H9 (cell line): ENCODE measurements at regions not wholly inside any gene's neighbourhood (a gene's known extent, or its start where the extent isn't known, plus 50 kb on each side); places are given as distances from the start of the nearest gene placed in this dataset.

ENCODE experiments used
- DNase-seq: peaks from one replicate; pipeline ENCODE4 v3.0.0-alpha.2; 2017
- H2AFZ ChIP-seq: one replicate; pipeline ENCODE4 v1.6.1; 2013; ENCODE audit warnings: mild to moderate bottlenecking, low read length, control low read depth, moderate library complexity
- H2AK5ac ChIP-seq: 2 replicates; pipeline ENCODE4 v1.6.1; 2013; ENCODE audit warnings: low read length, control low read depth, mixed read lengths; ENCODE audit not compliant: insufficient read length
- H2BK120ac ChIP-seq: one replicate; pipeline ENCODE4 v1.6.1; 2013; ENCODE audit warnings: low read depth, mild to moderate bottlenecking, low read length, control low read depth, inconsistent platforms; ENCODE audit not compliant: poor library complexity, severe bottlenecking
- H2BK12ac ChIP-seq: 2 replicates; pipeline ENCODE4 v1.6.1; 2013; ENCODE audit warnings: low read length, control low read depth, mixed read lengths, low read depth; ENCODE audit not compliant: insufficient read length
- H2BK15ac ChIP-seq: 2 replicates; pipeline ENCODE4 v1.6.1; 2013; ENCODE audit warnings: low read depth, low read length, control low read depth
- H2BK20ac ChIP-seq: one replicate; pipeline ENCODE4 v1.6.1; 2013; ENCODE audit warnings: low read depth, mild to moderate bottlenecking, low read length, control low read depth, inconsistent platforms; ENCODE audit not compliant: poor library complexity, severe bottlenecking
- H2BK5ac ChIP-seq: 2 replicates; pipeline ENCODE4 v1.6.1; 2013; ENCODE audit warnings: low read length, control low read depth, mixed read lengths; ENCODE audit not compliant: insufficient read length
- H3K14ac ChIP-seq: 2 replicates; pipeline ENCODE4 v1.6.1; 2013; ENCODE audit warnings: low read length, control low read depth; ENCODE audit not compliant: insufficient read depth
- H3K18ac ChIP-seq: 2 replicates; pipeline ENCODE4 v1.6.1; 2013; ENCODE audit warnings: low read depth, mild to moderate bottlenecking, mixed read lengths, low read length, control low read depth; ENCODE audit not compliant: insufficient read length
- H3K23ac ChIP-seq: 2 replicates; pipeline ENCODE4 v1.6.1; 2013; ENCODE audit warnings: low read length, control low read depth, mixed read lengths, low read depth; ENCODE audit not compliant: insufficient read length
- H3K23me2 ChIP-seq: 2 replicates; pipeline ENCODE4 v1.6.1; 2013; ENCODE audit warnings: low read depth, mild to moderate bottlenecking, mixed read lengths, low read length, control low read depth; ENCODE audit not compliant: insufficient read length, poor library complexity, severe bottlenecking
- H3K27ac ChIP-seq: 2 replicates; pipeline ENCODE4 v1.5.1; 2013; ENCODE audit warnings: low read length, control low read depth, mixed read lengths, low read depth; ENCODE audit not compliant: insufficient read length
- H3K27me3 ChIP-seq: 2 replicates; pipeline ENCODE4 v1.6.1; 2013; ENCODE audit warnings: low read length, control low read depth, inconsistent platforms; ENCODE audit not compliant: insufficient read depth
- H3K4ac ChIP-seq: 2 replicates; pipeline ENCODE4 v1.6.1; 2013; ENCODE audit warnings: low read depth, mild to moderate bottlenecking, control low read depth, inconsistent platforms, low read length, moderate library complexity
- H3K4me1 ChIP-seq: 2 replicates; pipeline ENCODE4 v1.6.1; 2013; ENCODE audit warnings: low read length, control low read depth, inconsistent platforms; ENCODE audit not compliant: insufficient read depth
- H3K4me2 ChIP-seq: 2 replicates; pipeline ENCODE4 v1.6.1; 2013; ENCODE audit warnings: low read length, control low read depth, mixed read lengths; ENCODE audit not compliant: insufficient read length, insufficient read depth
- H3K56ac ChIP-seq: 2 replicates; pipeline ENCODE4 v1.6.1; 2013; ENCODE audit warnings: low read depth, mild to moderate bottlenecking, mixed read lengths, low read length, control low read depth; ENCODE audit not compliant: insufficient read length
- H3K79me1 ChIP-seq: 2 replicates; pipeline ENCODE4 v1.6.1; 2013; ENCODE audit warnings: low read depth, mild to moderate bottlenecking, moderate library complexity, low read length, control low read depth, inconsistent platforms; ENCODE audit not compliant: insufficient read depth, poor library complexity, severe bottlenecking
- H3K79me2 ChIP-seq: 2 replicates; pipeline ENCODE4 v1.6.1; 2013; ENCODE audit warnings: low read length, control low read depth, inconsistent platforms; ENCODE audit not compliant: insufficient read depth
- H3K9ac ChIP-seq: 2 replicates; pipeline ENCODE4 v1.6.1; 2013; ENCODE audit warnings: low read length, control low read depth, mixed read lengths; ENCODE audit not compliant: insufficient read length; ENCODE audit errors: extremely low read depth
- H3K9me3 ChIP-seq: one replicate; pipeline ENCODE4 v1.6.1; 2013; ENCODE audit warnings: low read depth, low read length, inconsistent platforms; ENCODE audit not compliant: control insufficient read depth
- H3T11ph ChIP-seq: one replicate; pipeline ENCODE4 v1.6.1; 2013; ENCODE audit warnings: mild to moderate bottlenecking, low read length, control low read depth, inconsistent platforms
- H4K20me1 ChIP-seq: one replicate; pipeline ENCODE4 v1.6.1; 2013; ENCODE audit not compliant: control insufficient read depth, insufficient read length, insufficient read depth
- H4K5ac ChIP-seq: 2 replicates; pipeline ENCODE4 v1.6.1; 2013; ENCODE audit warnings: low read depth, mild to moderate bottlenecking, mixed read lengths, low read length, control low read depth; ENCODE audit not compliant: insufficient read length
- H4K8ac ChIP-seq: replicated peaks from 2 replicates; pipeline ENCODE4 v1.6.1; 2013; ENCODE audit warnings: low read length, control low read depth, mixed read lengths, low read depth; ENCODE audit not compliant: insufficient read length
- H4K91ac ChIP-seq: 2 replicates; pipeline ENCODE4 v1.6.1; 2013; ENCODE audit warnings: low read depth, mild to moderate bottlenecking, moderate library complexity, mixed read lengths, low read length, control low read depth; ENCODE audit not compliant: insufficient read length
- H3K27ac Mint-ChIP-seq, 3 experiments: 2 replicates in 2 of 3; 3 replicates in 1 of 3; pipeline ENCODE4 v1.8.0; 2020 to 2021; ENCODE audit warnings: mixed read lengths in 3 of 3, mild to moderate bottlenecking in 1 of 3, moderate library complexity in 1 of 3
- H3K27me3 Mint-ChIP-seq: 2 replicates; pipeline ENCODE4 v1.8.0; 2021; ENCODE audit warnings: low read depth, mild to moderate bottlenecking, moderate library complexity, mixed read lengths
- H3K36me3 Mint-ChIP-seq, 3 experiments: 2 replicates in 2 of 3; 3 replicates in 1 of 3; pipeline ENCODE4 v1.8.0; 2020 to 2021; ENCODE audit warnings: low read depth in 3 of 3, mixed read lengths in 3 of 3; ENCODE audit not compliant: insufficient read depth in 1 of 3
- H3K4me1 Mint-ChIP-seq, 2 experiments: 2 replicates each; pipeline ENCODE4 v1.8.0; 2020; ENCODE audit warnings: mixed read lengths in 2 of 2
- H3K4me3 Mint-ChIP-seq, 2 experiments: 2 replicates in 1 of 2; 3 replicates in 1 of 2; pipeline ENCODE4 v1.8.0; 2020 to 2021; ENCODE audit warnings: mild to moderate bottlenecking in 2 of 2, mixed read lengths in 2 of 2, moderate library complexity in 1 of 2
- H3K9me3 Mint-ChIP-seq, 2 experiments: 2 replicates in 1 of 2; 3 replicates in 1 of 2; pipeline ENCODE4 v1.8.0; 2020; ENCODE audit warnings: mild to moderate bottlenecking in 2 of 2, mixed read lengths in 2 of 2, moderate library complexity in 1 of 2
- CTCF ChIP-seq: fragments of 200-600 bp; sonication (generic); conservative IDR thresholded peaks from 3 replicates; pipeline ENCODE4 v1.8.0; 2021; ENCODE audit warnings: antibody characterized with exemption, mild to moderate bottlenecking
- WGBS: extraction: QIAGEN DNeasy Blood & Tissue Kit; methylation state at CpG from one replicate; pipeline ENCODE4 v1.1.7; 2013; ENCODE audit warnings: missing lambda C conversion rate, low lambda C conversion rate, mixed read lengths; ENCODE audit not compliant: insufficient read length; ENCODE audit errors: extremely low coverage; 5-methylcytosine and 5-hydroxymethylcytosine counted together

- H3T11ph ChIP-seq = no peak overlapping the region
- Mint-ChIP-seq H3K27me3 (no peaks in the 10 kb centered on the region), H3K4me3 (no peak overlapping the region), H3K4me1 (no peaks in the 10 kb centered on the region), H3K9me3 (peaks cover 2 to 8% of the 10 kb centered on the region in 2 experiments), H3K27ac (no peak overlapping the region), H3K36me3 (peaks cover 1 to 9% (median 8%) of the 10 kb centered on the region in 3 experiments; a peak in 5 of 7 replicates)
- H3K23ac ChIP-seq = no peak overlapping the region
- no peak overlapping the region for H4K91ac ChIP-seq
- H2BK12ac ChIP-seq = no peak overlapping the region
- H2BK15ac ChIP-seq = no peak overlapping the region
- no peak overlapping the region for H3K4me2 ChIP-seq
- no peaks in the 10 kb centered on the region for H3K79me1 ChIP-seq
- H2AFZ ChIP-seq = no peak overlapping the region
- DNase-seq = no peak
- WGBS = no CpG with 5 or more reads among the region's 6 CpGs
- no peak overlapping the region for H2BK20ac ChIP-seq
- H3K9ac ChIP-seq = no peak overlapping the region
- no peak overlapping the region for H3K27ac ChIP-seq
- H3K4ac ChIP-seq = no peak overlapping the region
- H3K14ac ChIP-seq = no peak overlapping the region
- H3K9me3 ChIP-seq = no peaks in the 10 kb centered on the region
- no peaks in the 10 kb centered on the region for H3K4me1 ChIP-seq
- no peak overlapping the region for H4K5ac ChIP-seq
- no peak overlapping the region for H3K18ac ChIP-seq
- no peaks in the 10 kb centered on the region for H4K20me1 ChIP-seq
- no peak for TF ChIP-seq CTCF
- H3K27me3 ChIP-seq = no peaks in the 10 kb centered on the region
- no peak overlapping the region for H3K56ac ChIP-seq
- H2BK5ac ChIP-seq = no peak overlapping the region
- no peak overlapping the region for H4K8ac ChIP-seq
- no peak overlapping the region for H2AK5ac ChIP-seq
- no peak overlapping the region for H2BK120ac ChIP-seq
- H3K79me2 ChIP-seq = no peaks in the 10 kb centered on the region
- H3K23me2 ChIP-seq = no peaks in the 10 kb centered on the region
Observed at GRCh38 chr7:108648989-108649388, 79.3 kb downstream of the DNAJB9 start.
